Activated CD4-positive, alpha-beta memory T cell treated with anti-CD3 and anti-CD28 coated beads for 36 hours (primary cell): ENCODE measurements at regions not wholly inside any gene's neighbourhood (a gene's known extent, or its start where the extent isn't known, plus 50 kb on each side); places are given as distances from the start of the nearest gene placed in this dataset.

Experiments used
- CTCF ChIA-PET: fragments of 350-600 bp; sonication (Branson Sonifier 250); formaldehyde crosslinking; loops from one replicate; lab custom pipeline; 2021; ENCODE audit warnings: antibody characterized with exemption, inconsistent platforms; lab: Charles Lee
- POLR2A ChIA-PET: fragments of 350-600 bp; sonication (Branson Sonifier 250); formaldehyde crosslinking; loops from one replicate; lab custom pipeline; 2021; ENCODE audit warnings: antibody characterized with exemption; lab: Charles Lee
- DNase-seq: peaks from one replicate; pipeline ENCODE4 v3.0.0-alpha.2; 2020
- H3K27ac Mint-ChIP-seq: one replicate; pipeline ENCODE4 v1.8.0; 2021; ENCODE audit warnings: mixed read lengths
- H3K27me3 Mint-ChIP-seq: one replicate; pipeline ENCODE4 v1.8.0; 2021; ENCODE audit warnings: mixed read lengths
- H3K36me3 Mint-ChIP-seq: one replicate; pipeline ENCODE4 v1.8.0; 2021; ENCODE audit warnings: mixed read lengths
- H3K4me1 Mint-ChIP-seq: one replicate; pipeline ENCODE4 v1.8.0; 2021; ENCODE audit warnings: low read depth, mixed read lengths
- H3K4me3 Mint-ChIP-seq: one replicate; pipeline ENCODE4 v1.8.0; 2021; ENCODE audit warnings: mild to moderate bottlenecking, mixed read lengths
- H3K9me3 Mint-ChIP-seq: one replicate; pipeline ENCODE4 v1.8.0; 2021; ENCODE audit warnings: mixed read lengths
- intact Hi-C: fragments of 100-400 bp; cut with micrococcal nuclease; formaldehyde crosslinking; loops from one replicate; pipeline ENCODE4 v1.15.1; 2023

- H3K9me3 Mint-ChIP-seq, result peaks cover 6% of the 10 kb centered on the region
- peaks cover 48% of the 10 kb centered on the region for H3K4me1 Mint-ChIP-seq
- H3K27ac Mint-ChIP-seq, result no peak overlapping the region
- H3K27me3 Mint-ChIP-seq, result no peaks in the 10 kb centered on the region
- no peak for DNase-seq
- H3K4me3 Mint-ChIP-seq, result no peak overlapping the region
- CTCF ChIA-PET, result no interaction called here
- POLR2A ChIA-PET, result no interaction called here
- H3K36me3 Mint-ChIP-seq, result no peaks in the 10 kb centered on the region
- intact Hi-C loops, result no loop called here
These were observed 75.7 kb upstream of the SFMBT2 start for GRCh38 chr10:7486528-7486927.

- intact Hi-C loops, result loop anchor here (2.0 kb wide), 1 partner anchor 23 kb away; no protein-coding TSS in a partner anchor
- H3K9me3 Mint-ChIP-seq, result peaks cover under 1% of the 10 kb centered on the region
- no peaks in the 10 kb centered on the region for H3K27me3 Mint-ChIP-seq
- DNase-seq, result no peak
- ChIA-PET POLR2A (no interaction called here), CTCF (no interaction called here)
- H3K36me3 Mint-ChIP-seq, result no peaks in the 10 kb centered on the region
- H3K27ac Mint-ChIP-seq, result no peak overlapping the region
- H3K4me3 Mint-ChIP-seq, result no peak overlapping the region
- H3K4me1 Mint-ChIP-seq, result peaks cover 51% of the 10 kb centered on the region
These were observed 75.0 kb upstream of the SFMBT2 start for GRCh38 chr10:7485799-7486198.

- H3K27ac Mint-ChIP-seq, result peak overlapping the region; percentile 73
- CTCF ChIA-PET, result no interaction called here
- POLR2A ChIA-PET, result no interaction called here
- no peaks in the 10 kb centered on the region for H3K36me3 Mint-ChIP-seq
- intact Hi-C loops, result loop anchor here (2.0 kb wide), 1 partner anchor 24 kb away; no protein-coding TSS in a partner anchor
- H3K4me1 Mint-ChIP-seq, result peaks cover 57% of the 10 kb centered on the region
- DNase-seq, result no peak
- peak overlapping the region; percentile 49 for H3K4me3 Mint-ChIP-seq
- H3K27me3 Mint-ChIP-seq, result no peaks in the 10 kb centered on the region
- no peaks in the 10 kb centered on the region for H3K9me3 Mint-ChIP-seq
These were observed 74.4 kb upstream of the SFMBT2 start for GRCh38 chr10:7485244-7485556.

GRCh38 chr10:7484456-7485243, 73.8 kb upstream of the SFMBT2 start:
- Mint-ChIP-seq H3K36me3 (no peaks in the 10 kb centered on the region), H3K9me3 (no peaks in the 10 kb centered on the region), H3K4me3 (peak overlapping the region; percentile 56), H3K27ac (peak overlapping the region; percentile 73), H3K4me1 (peaks cover 62% of the 10 kb centered on the region), H3K27me3 (no peaks in the 10 kb centered on the region)
- CTCF ChIA-PET, result no interaction called here
- POLR2A ChIA-PET, result no interaction called here
- intact Hi-C loops, result loop anchor here (2.0 to 5.0 kb wide), 2 partner anchors 24 to 72 kb away; partner anchors contain the start of gene SFMBT2
- DNase-seq, result peak; percentile 69

GRCh38 chr10:7483848-7484247, 73.0 kb upstream of the SFMBT2 start:
- Mint-ChIP-seq H3K27me3 (no peaks in the 10 kb centered on the region), H3K9me3 (no peaks in the 10 kb centered on the region), H3K36me3 (no peaks in the 10 kb centered on the region), H3K4me1 (peaks cover 67% of the 10 kb centered on the region), H3K27ac (peak overlapping the region; percentile 73), H3K4me3 (peak overlapping the region; percentile 28)
- POLR2A ChIA-PET, result no interaction called here
- no peak for DNase-seq
- intact Hi-C loops, result loop anchor here (2.0 to 5.0 kb wide), 2 partner anchors 25 to 72 kb away; partner anchors contain the start of gene SFMBT2
- CTCF ChIA-PET, result no interaction called here

- intact Hi-C loops, result loop anchor here (5.0 kb wide), 1 partner anchor 71 kb away; the partner anchor contains the start of gene SFMBT2
- POLR2A ChIA-PET, result no interaction called here
- CTCF ChIA-PET, result interaction anchor here (1.5 kb wide), 1 partner anchor 42 kb away, joined by 3 read pairs; no protein-coding TSS in a partner anchor
- DNase-seq, result no peak
- H3K9me3 Mint-ChIP-seq, result no peaks in the 10 kb centered on the region
- H3K36me3 Mint-ChIP-seq, result no peaks in the 10 kb centered on the region
- H3K4me3 Mint-ChIP-seq, result no peak overlapping the region
- H3K4me1 Mint-ChIP-seq, result peaks cover 71% of the 10 kb centered on the region
- H3K27ac Mint-ChIP-seq, result no peak overlapping the region
- no peaks in the 10 kb centered on the region for H3K27me3 Mint-ChIP-seq
These were observed 72.2 kb upstream of the SFMBT2 start for GRCh38 chr10:7482992-7483391.

- ChIA-PET CTCF (no interaction called here), POLR2A (no interaction called here)
- Mint-ChIP-seq H3K4me1 (peaks cover 66% of the 10 kb centered on the region), H3K36me3 (no peaks in the 10 kb centered on the region), H3K27ac (no peak overlapping the region), H3K9me3 (no peaks in the 10 kb centered on the region), H3K27me3 (no peaks in the 10 kb centered on the region), H3K4me3 (no peak overlapping the region)
- intact Hi-C loops, result loop anchor here (5.0 kb wide), 1 partner anchor 69 kb away; the partner anchor contains the start of gene SFMBT2
- DNase-seq, result no peak
These were observed 70.5 kb upstream of the SFMBT2 start for GRCh38 chr10:7481368-7481765.

GRCh38 chr10:7480742-7481367, 70.0 kb upstream of the SFMBT2 start:
- Mint-ChIP-seq H3K27me3 (no peaks in the 10 kb centered on the region), H3K4me3 (no peak overlapping the region), H3K9me3 (no peaks in the 10 kb centered on the region), H3K36me3 (no peaks in the 10 kb centered on the region), H3K27ac (no peak overlapping the region), H3K4me1 (peaks cover 65% of the 10 kb centered on the region)
- no peak for DNase-seq
- intact Hi-C loops, result loop anchor here (5.0 kb wide), 1 partner anchor 69 kb away; the partner anchor contains the start of gene SFMBT2
- ChIA-PET POLR2A (no interaction called here), CTCF (interaction anchor here (0.6 kb wide), 1 partner anchor 798 kb away, joined by 3 read pairs; no protein-coding TSS in a partner anchor)

- H3K27ac Mint-ChIP-seq, result no peak overlapping the region
- no peaks in the 10 kb centered on the region for H3K27me3 Mint-ChIP-seq
- no peak for DNase-seq
- intact Hi-C loops, result loop anchor here (5.0 kb wide), 1 partner anchor 68 kb away; the partner anchor contains the start of gene SFMBT2
- no peaks in the 10 kb centered on the region for H3K36me3 Mint-ChIP-seq
- no peak overlapping the region for H3K4me3 Mint-ChIP-seq
- H3K9me3 Mint-ChIP-seq, result no peaks in the 10 kb centered on the region
- POLR2A ChIA-PET, result interaction anchor here (0.7 kb wide), 1 partner anchor 239 kb away, joined by 3 read pairs; no protein-coding TSS in a partner anchor
- CTCF ChIA-PET, result interaction anchor here (0.6 kb wide), 1 partner anchor 797 kb away, joined by 3 read pairs; no protein-coding TSS in a partner anchor
- peaks cover 57% of the 10 kb centered on the region for H3K4me1 Mint-ChIP-seq
These were observed 69.2 kb upstream of the SFMBT2 start for GRCh38 chr10:7479861-7480598.

- Mint-ChIP-seq H3K27me3 (no peaks in the 10 kb centered on the region), H3K9me3 (no peaks in the 10 kb centered on the region), H3K27ac (no peak overlapping the region), H3K36me3 (no peaks in the 10 kb centered on the region), H3K4me3 (no peak overlapping the region), H3K4me1 (peaks cover 47% of the 10 kb centered on the region)
- POLR2A ChIA-PET, result no interaction called here
- CTCF ChIA-PET, result no interaction called here
- intact Hi-C loops, result no loop called here
- DNase-seq, result no peak
These were observed 68.1 kb upstream of the SFMBT2 start for GRCh38 chr10:7478727-7479457.

- CTCF ChIA-PET, result no interaction called here
- Mint-ChIP-seq H3K27ac (no peak overlapping the region), H3K36me3 (no peaks in the 10 kb centered on the region), H3K4me1 (peaks cover 38% of the 10 kb centered on the region), H3K9me3 (no peaks in the 10 kb centered on the region), H3K27me3 (no peaks in the 10 kb centered on the region), H3K4me3 (no peak overlapping the region)
- POLR2A ChIA-PET, result no interaction called here
- DNase-seq, result no peak
- intact Hi-C loops, result no loop called here
These were observed 66.9 kb upstream of the SFMBT2 start for GRCh38 chr10:7477538-7478334.
